ENCODE measurements at regions not wholly inside any gene's neighbourhood (a gene's known extent, or its start where the extent isn't known, plus 50 kb on each side); places are given as distances from the start of the nearest gene placed in this dataset.
A peak's percentile ranks its signal among the peaks of the same experiment; 100 is the strongest.
"Not testable (repeated sequence)": the region's sequence is repeated elsewhere in the genome, so short reads cannot be mapped to it uniquely, and the experiment has no call there.

DNA sequence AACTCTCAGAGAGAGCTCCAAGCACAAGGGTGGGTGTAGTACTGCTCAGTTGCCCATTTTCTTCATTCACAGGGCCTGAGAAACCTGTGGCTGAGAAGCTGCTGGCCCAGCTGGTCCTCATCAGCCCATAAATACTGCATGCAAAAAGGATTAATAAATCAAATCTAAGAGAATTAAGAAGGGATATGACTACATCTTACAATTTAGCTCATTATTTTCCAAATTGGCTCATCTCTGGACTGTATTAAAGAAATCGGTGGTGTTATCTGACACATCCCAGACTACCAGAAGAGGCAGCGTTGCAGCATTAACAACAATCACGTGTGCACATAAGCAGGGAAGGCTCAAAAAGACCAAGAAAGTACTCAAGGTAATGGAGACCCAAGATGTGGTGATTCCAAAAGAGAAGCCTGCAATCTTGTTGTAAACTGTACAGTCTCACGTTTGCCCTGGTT is 90.7 kb downstream of the CD24 start:
- DNase-seq = no peak

- DNase-seq = no peak
Measured at GRCh38 chr6:106882601-106883518, 91.7 kb downstream of the CD24 start.

DNA sequence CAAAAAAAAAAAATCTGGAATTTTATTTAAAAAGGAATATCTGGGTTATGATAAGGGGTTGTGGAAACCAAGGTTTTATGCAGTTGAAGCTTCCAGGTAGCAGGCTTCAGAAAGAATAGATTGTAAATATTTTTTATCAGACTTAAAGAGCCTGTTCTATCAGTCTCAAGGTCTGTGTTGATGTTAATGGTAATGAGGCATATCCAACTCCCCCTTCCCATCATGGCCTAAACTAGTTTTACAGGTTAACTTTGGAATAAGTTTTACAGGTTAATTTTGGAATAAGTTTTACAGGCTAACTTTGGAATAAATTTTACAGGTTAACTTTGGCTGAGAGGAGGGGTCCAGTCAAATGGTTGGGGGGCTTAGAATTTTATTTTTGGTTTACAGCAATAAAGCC is 92.4 kb downstream of the CD24 start:
- DNase-seq = no peak

GRCh38 chr6:106880952-106881351 is 93.6 kb downstream of the CD24 start:
- DNase-seq = no peak

DNA sequence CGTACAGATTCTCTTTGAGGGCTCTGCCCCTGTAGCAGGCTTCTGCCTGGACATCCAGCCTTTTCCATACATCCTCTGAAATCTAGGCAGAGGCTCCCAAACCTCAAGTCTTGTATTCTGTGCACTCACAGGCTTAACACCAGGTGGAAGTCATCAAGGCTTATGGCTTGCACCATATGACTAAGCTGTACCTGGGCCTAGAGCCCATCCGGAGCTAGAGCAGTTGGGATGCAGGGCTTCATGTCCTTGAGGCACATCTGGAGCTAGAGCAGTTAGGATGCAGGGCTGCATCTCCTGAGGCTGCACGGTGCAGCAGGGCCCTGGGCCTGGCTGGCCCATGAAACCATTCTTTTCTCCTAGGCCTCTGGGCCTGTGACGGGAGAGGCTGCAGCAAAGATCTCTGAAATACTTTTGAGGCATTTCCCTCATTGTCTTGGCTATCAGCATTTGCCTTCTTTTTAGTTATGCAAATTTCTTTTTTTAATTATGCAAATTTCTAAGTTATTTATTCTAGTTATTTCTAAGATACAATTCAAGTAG is 98.7 kb downstream of the CD24 start:
- DNase-seq = no peak

GRCh38 chr6:106874481-106874880 is 100.0 kb downstream of the CD24 start:
- DNase-seq = no peak

DNA sequence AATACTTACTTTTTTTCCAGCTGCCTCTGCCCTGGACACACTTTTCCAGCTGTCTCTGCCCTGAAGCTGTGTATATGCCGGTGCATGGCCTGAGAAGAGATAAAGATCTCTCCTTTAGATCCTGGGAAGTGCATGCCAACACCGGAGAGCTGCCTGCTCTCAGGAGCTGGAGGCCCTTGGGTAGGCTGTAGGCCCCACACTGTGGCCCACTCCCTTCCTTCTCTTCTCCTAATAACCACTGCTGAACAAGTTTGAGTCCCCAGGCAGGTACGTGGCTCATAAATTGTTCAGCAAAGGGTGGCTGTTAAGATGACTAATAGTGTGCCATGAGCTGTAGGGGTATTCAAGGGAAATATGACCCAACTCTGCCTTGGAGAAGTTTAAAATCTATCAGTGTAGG is 102.5 kb downstream of the CD24 start:
- DNase-seq = no peak

- no peak for DNase-seq
Measured at GRCh38 chr6:106870824-106871717, 103.5 kb downstream of the CD24 start.

DNA sequence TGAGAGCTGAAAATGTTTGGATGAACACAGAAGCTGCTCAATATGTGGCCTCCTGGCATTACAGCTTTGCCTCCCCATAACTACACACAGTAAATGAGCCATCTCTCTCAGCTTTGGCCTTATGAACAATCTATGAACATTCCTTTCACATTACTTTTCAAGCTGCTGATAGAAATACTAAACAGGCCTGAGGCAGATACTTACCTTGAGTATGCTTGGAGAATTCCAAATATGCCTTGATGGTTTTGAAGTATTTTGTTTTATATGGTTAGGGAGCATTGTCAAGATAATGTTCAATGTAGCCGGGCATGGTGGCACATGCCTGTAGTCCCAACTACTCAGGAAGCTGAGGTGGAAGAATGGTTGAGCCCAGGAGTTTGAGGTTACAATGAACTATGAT is 104.5 kb downstream of the CD24 start:
- no peak for DNase-seq

DNA sequence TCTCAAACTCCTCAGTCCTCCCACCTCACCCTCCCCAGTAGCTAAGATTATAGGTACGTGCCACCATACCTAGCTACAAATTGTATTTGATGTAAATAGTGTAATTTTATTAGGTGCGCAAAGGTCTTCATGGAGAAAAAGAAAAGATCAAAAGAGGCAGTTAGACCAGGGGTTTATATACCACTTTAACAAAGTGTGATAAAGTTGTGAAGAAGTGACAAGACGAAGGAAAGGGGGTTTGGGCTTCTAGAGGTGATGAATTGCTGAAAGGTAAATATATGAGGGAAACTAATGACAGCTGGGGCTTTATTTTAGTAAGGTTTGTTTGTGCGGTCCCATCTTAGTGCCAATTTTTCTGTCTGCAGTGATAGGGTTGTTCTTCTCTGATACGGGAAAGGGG is 105.3 kb downstream of the CD24 start:
- DNase-seq = no peak

- no peak for DNase-seq
Measured at GRCh38 chr6:106866875-106867658, 107.5 kb downstream of the CD24 start.

GRCh38 chr6:106862858-106863257 is 111.7 kb downstream of the CD24 start:
- DNase-seq = no peak

DNA sequence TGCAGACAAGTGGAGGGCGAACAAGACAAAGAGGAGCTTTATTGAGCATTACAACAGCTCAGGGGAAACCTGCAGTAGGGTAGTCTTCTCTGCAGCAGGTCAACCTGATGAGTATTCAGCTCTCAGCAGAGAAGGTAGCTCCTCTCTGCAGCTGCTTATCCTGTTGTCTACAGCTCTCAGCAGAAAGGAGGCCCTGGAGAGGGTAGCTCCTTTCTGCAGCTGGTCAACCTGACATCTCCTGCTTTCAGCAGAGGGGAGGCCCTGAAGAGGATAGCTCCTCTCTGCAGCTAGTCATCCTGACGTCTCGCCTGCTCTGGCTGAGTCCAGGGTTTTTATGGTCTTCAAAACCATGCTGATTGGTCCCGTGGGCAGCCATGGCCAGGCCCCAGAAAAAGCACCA is 113.6 kb downstream of the CD24 start:
- DNase-seq = no peak

DNA sequence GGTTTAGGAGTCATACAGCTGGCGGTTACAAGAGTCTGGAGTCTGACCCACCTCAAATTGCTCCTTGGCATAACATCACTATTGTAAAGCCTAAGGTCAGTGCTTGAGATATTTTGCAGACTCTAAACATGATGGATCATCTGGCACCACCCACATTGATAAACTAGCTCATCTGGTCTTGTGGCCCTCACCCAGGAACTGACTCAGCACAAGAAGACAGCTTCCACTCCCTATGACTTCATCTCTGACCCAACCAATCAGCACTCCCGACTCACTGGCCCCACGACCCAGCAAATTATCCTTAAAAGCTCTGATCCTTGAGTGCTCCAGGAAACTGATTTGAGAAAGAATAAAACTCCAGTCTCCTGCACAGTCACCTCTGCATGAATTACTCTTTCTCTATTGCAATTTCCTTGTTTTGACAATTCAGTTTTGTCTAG is 115.9 kb downstream of the CD24 start:
- peak; percentile 25 for DNase-seq

DNA sequence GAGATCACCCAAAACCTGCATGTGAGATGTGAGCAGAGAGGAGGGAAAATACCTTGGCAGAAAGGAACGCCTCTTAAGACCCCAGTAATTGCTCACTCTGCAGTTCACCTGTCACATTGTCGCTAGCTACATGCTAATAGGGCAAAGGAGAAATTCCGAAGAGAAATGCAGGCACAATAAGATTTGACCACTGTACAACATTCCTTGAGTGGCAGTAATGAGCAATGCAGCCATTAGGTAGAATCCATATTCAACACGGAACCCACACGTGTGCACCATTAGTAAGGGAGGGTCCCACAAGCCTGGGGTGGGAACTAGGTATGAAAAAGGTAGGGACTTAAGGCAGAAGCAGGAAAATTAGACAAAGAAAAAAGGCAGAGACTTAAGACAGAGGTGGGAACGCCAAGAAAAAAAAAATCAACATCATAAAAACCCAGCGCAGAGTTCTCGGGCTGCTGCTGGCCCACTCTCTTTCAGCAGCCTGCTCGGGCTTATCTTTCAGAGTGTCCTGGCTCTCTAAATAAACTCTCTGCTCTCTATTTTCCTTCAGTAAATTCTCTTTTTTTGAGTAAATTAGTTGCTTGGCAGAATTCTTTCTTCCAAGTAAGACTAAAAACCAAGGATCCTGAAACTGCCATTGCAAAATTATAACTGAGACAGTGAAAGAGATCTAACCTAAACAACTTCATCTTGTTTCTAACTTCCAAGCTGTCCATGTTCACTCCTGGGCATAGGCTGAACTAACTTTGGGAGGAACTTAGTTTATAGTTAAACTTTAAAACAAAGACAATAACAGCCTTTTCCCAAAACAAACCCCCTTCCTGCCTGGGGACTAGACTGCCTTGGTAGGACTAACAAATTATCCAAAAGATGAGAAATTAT is 116.5 kb downstream of the CD24 start:
- no peak for DNase-seq

GRCh38 chr6:106857310-106857709 is 117.2 kb downstream of the CD24 start:
- not testable (repeated sequence) for DNase-seq

DNA sequence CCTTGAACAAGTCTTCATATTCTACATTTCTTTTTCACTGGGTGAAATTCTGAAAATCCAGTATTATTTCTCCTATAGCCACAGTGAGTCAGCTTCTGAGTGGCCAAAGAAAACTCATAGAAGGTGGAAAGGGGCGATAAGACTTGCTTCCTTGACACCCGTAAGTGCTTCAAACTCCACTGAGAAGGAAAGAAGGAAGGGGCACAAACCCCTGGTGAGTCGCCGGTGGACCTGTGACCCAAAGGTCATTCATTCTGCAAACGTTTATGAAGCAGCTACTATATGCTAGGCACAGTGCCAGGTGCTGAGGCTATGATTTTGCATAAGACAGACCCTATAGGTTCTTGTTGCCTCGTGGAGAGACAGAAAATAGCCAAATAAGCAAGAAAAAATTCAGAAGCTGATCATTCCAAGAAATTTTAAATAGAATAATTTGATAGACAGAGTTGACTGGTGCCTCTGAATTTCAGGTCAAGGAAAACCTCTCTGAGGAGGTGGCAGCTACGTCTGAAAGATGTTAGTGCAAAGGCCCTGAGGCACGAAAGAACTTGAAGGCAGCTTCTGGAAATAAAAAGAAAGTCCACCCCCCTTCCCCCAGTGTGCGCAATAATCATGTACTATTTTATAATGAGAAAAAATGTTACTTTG is 118.2 kb downstream of the CD24 start:
- no peak for DNase-seq

- DNase-seq = no peak
Measured at GRCh38 chr6:106855117-106855516, 119.4 kb downstream of the CD24 start.

GRCh38 chr6:106849676-106850332 is 124.7 kb downstream of the CD24 start:
- no peak for DNase-seq

DNA sequence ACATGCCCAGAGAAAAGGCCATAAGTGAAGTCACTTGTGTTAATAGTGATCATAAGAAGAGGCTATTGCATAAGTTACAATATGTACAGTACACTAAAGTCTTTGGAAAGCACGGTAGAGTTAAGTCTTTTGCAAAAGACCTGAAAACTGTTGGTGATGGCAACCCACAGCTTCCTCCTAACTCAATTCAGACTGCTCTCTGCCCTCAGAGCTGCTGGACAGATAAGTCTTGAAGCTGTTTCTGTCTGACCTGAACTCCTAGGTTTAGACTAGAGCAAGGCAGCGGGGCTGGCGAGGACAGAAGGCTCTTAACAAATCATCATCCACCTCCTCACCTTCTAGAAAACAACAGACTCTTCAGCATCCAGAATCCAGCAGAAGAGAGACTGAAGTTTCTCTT is 125.4 kb downstream of the CD24 start:
- no peak for DNase-seq

All from femur (tissue), 1 donor.